HK-2 (cell line): ENCODE measurements at regions not wholly inside any gene's neighbourhood (a gene's known extent, or its start where the extent isn't known, plus 50 kb on each side); places are given as distances from the start of the nearest gene placed in this dataset.

Source experiments
- DNase-seq: peaks from one replicate; pipeline ENCODE4 v3.0.0-alpha.2; 2018; ENCODE audit not compliant: unreplicated experiment

DNA sequence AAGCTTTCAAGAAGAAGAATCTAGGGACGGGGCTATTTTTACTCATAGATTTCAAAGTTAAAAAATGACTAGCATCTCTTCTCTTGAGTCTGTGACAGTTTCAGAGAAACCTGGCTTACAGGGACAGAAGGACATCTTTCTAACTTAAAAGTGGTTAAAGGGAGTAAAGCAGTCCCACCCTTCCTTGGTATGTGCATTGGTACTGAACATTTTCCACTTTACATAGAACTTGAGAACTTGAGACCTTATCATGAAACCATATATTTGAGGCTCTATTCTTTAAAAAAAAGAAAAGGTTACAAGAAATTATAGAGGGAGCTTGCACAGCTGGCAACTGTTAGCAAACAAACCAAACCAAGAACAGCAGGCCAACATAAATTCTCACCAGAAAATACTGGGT, 73.4 kb upstream of the GAREM1 start:
- no peak for DNase-seq

- DNase-seq = no peak
These were observed 71.6 kb upstream of the GAREM1 start for GRCh38 chr18:32542221-32542798.

- DNase-seq = no peak
These were observed 60.4 kb upstream of the GAREM1 start for GRCh38 chr18:32530947-32531651.

DNA sequence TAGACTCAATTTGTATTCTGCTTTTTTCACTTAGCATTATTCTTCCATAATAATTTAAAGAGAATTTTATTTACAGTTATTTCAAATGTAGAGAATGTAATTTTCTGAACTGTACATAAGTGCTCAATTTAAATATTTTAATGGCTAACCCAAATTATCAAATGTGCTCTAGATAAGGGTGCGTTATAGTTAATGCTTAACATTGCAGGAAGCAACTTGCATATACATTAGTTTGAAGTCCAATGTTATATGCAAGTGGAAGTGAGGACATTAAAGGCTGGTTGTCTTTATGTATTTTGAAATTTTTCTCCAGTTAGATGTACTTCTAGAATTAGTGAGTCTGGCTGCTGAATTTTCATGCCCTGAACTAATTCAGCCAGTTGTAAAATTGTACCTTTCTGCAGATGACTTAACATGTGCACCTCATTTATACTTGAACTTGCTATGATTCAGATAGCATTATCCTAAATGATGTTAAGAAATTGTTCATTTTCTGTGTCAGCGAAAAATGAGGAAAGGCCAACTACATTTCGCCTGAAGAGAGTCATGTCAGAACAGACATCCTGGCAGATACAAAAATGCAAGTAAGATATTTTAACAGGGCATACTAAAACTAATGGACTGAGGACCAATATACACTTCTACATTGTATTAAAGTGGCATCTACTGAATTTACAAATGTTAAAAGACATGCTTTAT, 59.2 kb upstream of the GAREM1 start:
- no peak for DNase-seq

GRCh38 chr18:32520771-32521170, 50.1 kb upstream of the GAREM1 start:
- DNase-seq = no peak
